Ovary (tissue), 3 donors: ENCODE measurements at regions not wholly inside any gene's neighbourhood (a gene's known extent, or its start where the extent isn't known, plus 50 kb on each side); places are given as distances from the start of the nearest gene placed in this dataset.

ENCODE experiments used
- POLR2A ChIP-seq: fragments of 450-650 bp; IDR thresholded peaks from one replicate; pipeline ENCODE4 v1.6.1; 2017; ENCODE audit warnings: antibody characterized with exemption, mild to moderate bottlenecking, moderate library complexity
- TF ChIP-seq, protein P1 (sequence below), 3 donors: fragments of 450-650 bp in 2 of 3; fragments of 200-600 bp in 1 of 3; IDR thresholded peaks; one replicate each; pipeline versions ENCODE4 v1.5.1 to v1.8.0; 2016 to 2022; ENCODE audit warnings: antibody characterized with exemption in 3 of 3, mild to moderate bottlenecking in 1 of 3
- donor health status: DM: no; HTN: no; CAD: no.

DNA sequence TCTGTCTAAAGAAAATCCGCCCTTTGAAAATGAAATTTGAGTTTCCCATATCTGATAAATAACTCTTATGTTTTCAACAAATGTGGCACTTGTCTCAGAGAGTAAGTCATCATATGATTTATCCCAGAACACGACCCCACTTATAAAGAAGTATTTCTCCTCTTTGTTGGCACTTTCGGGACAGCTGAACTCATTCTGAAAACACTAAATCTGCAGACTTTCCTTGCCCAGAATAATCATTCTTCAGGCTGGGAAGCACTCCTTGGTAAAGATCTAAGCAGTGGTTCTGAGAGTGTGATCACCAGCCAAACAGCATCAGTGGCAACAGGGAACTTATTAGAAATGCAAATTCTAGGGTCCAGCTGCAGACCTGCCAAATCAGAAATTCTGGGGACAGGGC, 532.2 kb upstream of the API5 start:
- TF ChIP-seq, protein P1, sequence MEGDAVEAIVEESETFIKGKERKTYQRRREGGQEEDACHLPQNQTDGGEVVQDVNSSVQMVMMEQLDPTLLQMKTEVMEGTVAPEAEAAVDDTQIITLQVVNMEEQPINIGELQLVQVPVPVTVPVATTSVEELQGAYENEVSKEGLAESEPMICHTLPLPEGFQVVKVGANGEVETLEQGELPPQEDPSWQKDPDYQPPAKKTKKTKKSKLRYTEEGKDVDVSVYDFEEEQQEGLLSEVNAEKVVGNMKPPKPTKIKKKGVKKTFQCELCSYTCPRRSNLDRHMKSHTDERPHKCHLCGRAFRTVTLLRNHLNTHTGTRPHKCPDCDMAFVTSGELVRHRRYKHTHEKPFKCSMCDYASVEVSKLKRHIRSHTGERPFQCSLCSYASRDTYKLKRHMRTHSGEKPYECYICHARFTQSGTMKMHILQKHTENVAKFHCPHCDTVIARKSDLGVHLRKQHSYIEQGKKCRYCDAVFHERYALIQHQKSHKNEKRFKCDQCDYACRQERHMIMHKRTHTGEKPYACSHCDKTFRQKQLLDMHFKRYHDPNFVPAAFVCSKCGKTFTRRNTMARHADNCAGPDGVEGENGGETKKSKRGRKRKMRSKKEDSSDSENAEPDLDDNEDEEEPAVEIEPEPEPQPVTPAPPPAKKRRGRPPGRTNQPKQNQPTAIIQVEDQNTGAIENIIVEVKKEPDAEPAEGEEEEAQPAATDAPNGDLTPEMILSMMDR (IDR thresholded peaks at IDR 0.05) = no peak
- no peak for TF ChIP-seq POLR2A
